ENCODE measurements at regions not wholly inside any gene's neighbourhood (a gene's known extent, or its start where the extent isn't known, plus 50 kb on each side); places are given as distances from the start of the nearest gene placed in this dataset.

- H3K27me3 ChIP-seq (ENCODE audit: insufficient read depth, poor library complexity, severe bottlenecking): peaks cover 3% of the 10 kb centered on the region
- no peaks in the 10 kb centered on the region for H3K36me3 ChIP-seq (ENCODE audit: low read depth)
- no peak overlapping the region for H3K4me3 ChIP-seq (ENCODE audit: severe bottlenecking)
- no peaks in the 10 kb centered on the region for H3K9me3 ChIP-seq (ENCODE audit: severe bottlenecking)
- DNase-seq (ENCODE audit: low spot score) (no peak), ATAC-seq (ENCODE audit: low read depth) (no peak)
- H3K27ac ChIP-seq (ENCODE audit: poor library complexity, severe bottlenecking): no peak overlapping the region
- no peak for TF ChIP-seq CTCF (IDR thresholded peaks at IDR 0.05; ENCODE audit: poor library complexity, severe bottlenecking)
- H3K4me1 ChIP-seq (ENCODE audit: insufficient read depth, poor library complexity, severe bottlenecking): no peaks in the 10 kb centered on the region
These were observed 623.0 kb downstream of the AACS start for GRCh38 chr12:125688223-125688622.

- no peak overlapping the region for H3K4me3 ChIP-seq (ENCODE audit: severe bottlenecking)
- no peak for DNase-seq (ENCODE audit: low spot score)
- no peaks in the 10 kb centered on the region for H3K9me3 ChIP-seq (ENCODE audit: severe bottlenecking)
- H3K27ac ChIP-seq (ENCODE audit: poor library complexity, severe bottlenecking): no peak overlapping the region
- H3K4me1 ChIP-seq (ENCODE audit: insufficient read depth, poor library complexity, severe bottlenecking): no peaks in the 10 kb centered on the region
- no peaks in the 10 kb centered on the region for H3K36me3 ChIP-seq (ENCODE audit: low read depth)
- peaks cover 3% of the 10 kb centered on the region for H3K27me3 ChIP-seq (ENCODE audit: insufficient read depth, poor library complexity, severe bottlenecking)
- no peak for TF ChIP-seq CTCF (IDR thresholded peaks at IDR 0.05; ENCODE audit: poor library complexity, severe bottlenecking)
- no peak for ATAC-seq (ENCODE audit: low read depth)
These were observed 623.6 kb downstream of the AACS start for GRCh38 chr12:125688881-125689280.

- no peak for TF ChIP-seq CTCF (IDR thresholded peaks at IDR 0.05; ENCODE audit: poor library complexity, severe bottlenecking)
- H3K27ac ChIP-seq (ENCODE audit: poor library complexity, severe bottlenecking): no peak overlapping the region
- H3K9me3 ChIP-seq (ENCODE audit: severe bottlenecking): no peaks in the 10 kb centered on the region
- 0 out of 3 replicates have a peak, but pooled peaks have one; percentile 14 for ATAC-seq (ENCODE audit: low read depth)
- no peak overlapping the region for H3K4me3 ChIP-seq (ENCODE audit: severe bottlenecking)
- DNase-seq (ENCODE audit: low spot score): no peak
- H3K4me1 ChIP-seq (ENCODE audit: insufficient read depth, poor library complexity, severe bottlenecking): no peaks in the 10 kb centered on the region
- no peaks in the 10 kb centered on the region for H3K36me3 ChIP-seq (ENCODE audit: low read depth)
- H3K27me3 ChIP-seq (ENCODE audit: insufficient read depth, poor library complexity, severe bottlenecking): peaks cover 3% of the 10 kb centered on the region
These were observed 624.6 kb downstream of the AACS start for GRCh38 chr12:125689576-125690410.

GRCh38 chr12:125690841-125691240 is 625.6 kb downstream of the AACS start:
- TF ChIP-seq CTCF (IDR thresholded peaks at IDR 0.05; ENCODE audit: poor library complexity, severe bottlenecking): no peak
- Histone ChIP-seq H3K27me3 (ENCODE audit: insufficient read depth, poor library complexity, severe bottlenecking) (peaks cover 3% of the 10 kb centered on the region), H3K9me3 (ENCODE audit: severe bottlenecking) (no peaks in the 10 kb centered on the region), H3K4me3 (ENCODE audit: severe bottlenecking) (no peak overlapping the region), H3K4me1 (ENCODE audit: insufficient read depth, poor library complexity, severe bottlenecking) (no peaks in the 10 kb centered on the region), H3K27ac (ENCODE audit: poor library complexity, severe bottlenecking) (no peak overlapping the region), H3K36me3 (ENCODE audit: low read depth) (no peaks in the 10 kb centered on the region)
- ATAC-seq (ENCODE audit: low read depth): no peak
- no peak for DNase-seq (ENCODE audit: low spot score)

GRCh38 chr12:125696054-125696453 is 630.8 kb downstream of the AACS start:
- Histone ChIP-seq H3K36me3 (ENCODE audit: low read depth) (no peaks in the 10 kb centered on the region), H3K4me3 (ENCODE audit: severe bottlenecking) (no peak overlapping the region), H3K4me1 (ENCODE audit: insufficient read depth, poor library complexity, severe bottlenecking) (no peaks in the 10 kb centered on the region), H3K9me3 (ENCODE audit: severe bottlenecking) (no peaks in the 10 kb centered on the region), H3K27me3 (ENCODE audit: insufficient read depth, poor library complexity, severe bottlenecking) (no peaks in the 10 kb centered on the region), H3K27ac (ENCODE audit: poor library complexity, severe bottlenecking) (no peak overlapping the region)
- TF ChIP-seq CTCF (IDR thresholded peaks at IDR 0.05; ENCODE audit: poor library complexity, severe bottlenecking): no peak
- ATAC-seq (ENCODE audit: low read depth): no peak
- DNase-seq (ENCODE audit: low spot score): no peak
